ENCODE measurements at regions not wholly inside any gene's neighbourhood (a gene's known extent, or its start where the extent isn't known, plus 50 kb on each side); places are given as distances from the start of the nearest gene placed in this dataset.

- TF ChIP-seq REST (IDR thresholded peaks at IDR 0.05; ENCODE audit: low read depth, low read length) = no peak
- TF ChIP-seq ZBED1 (IDR thresholded peaks at IDR 0.05; ENCODE audit: borderline replicate concordance) = no peak
- TF ChIP-seq IKZF1 (conservative IDR thresholded peaks at IDR 0.05) = peak; percentile 61
- TF ChIP-seq CEBPB (IDR thresholded peaks at IDR 0.05; ENCODE audit: borderline replicate concordance in 1 of 2, low read depth in 2 of 2, low read length in 2 of 2) = no peak
- TF ChIP-seq ZZZ3 (IDR thresholded peaks at IDR 0.05; ENCODE audit: control insufficient read depth, insufficient read length, low read depth) = no peak
- no peak for TF ChIP-seq SUPT20H (IDR thresholded peaks at IDR 0.05; ENCODE audit: borderline replicate concordance, control insufficient read depth, low read depth, low read length)
- TF ChIP-seq FOS (IDR thresholded peaks at IDR 0.05; ENCODE audit: borderline replicate concordance, extremely low read depth, insufficient read length) = no peak
- no peak for TF ChIP-seq TCF3 (IDR thresholded peaks at IDR 0.05; ENCODE audit: borderline replicate concordance, insufficient read depth, low read depth, low read length)
- TF ChIP-seq PML (IDR thresholded peaks at IDR 0.05; ENCODE audit: low read length) = no peak
- TF ChIP-seq EGR1 (IDR thresholded peaks at IDR 0.05; ENCODE audit: borderline replicate concordance in 1 of 2, low read depth in 2 of 2, low read length in 2 of 2) = peak in 1 of 2 experiments; percentile 58; a peak in 1 of 3 replicates
- TF ChIP-seq USF1 (IDR thresholded peaks at IDR 0.05; ENCODE audit: borderline replicate concordance, extremely low read length, insufficient read depth, low read depth, low read length) = no peak
- TF ChIP-seq IRF3 (IDR thresholded peaks at IDR 0.05) = no peak
- 0 out of 2 replicates have a peak, but pooled peaks have one; percentile 35 for TF ChIP-seq NBN (IDR thresholded peaks at IDR 0.05)
- no peak for TF ChIP-seq FOXM1 (IDR thresholded peaks at IDR 0.05; ENCODE audit: low read depth, low read length)
- TF ChIP-seq IKZF2 (IDR thresholded peaks at IDR 0.05) = peak; percentile 41 to 69; a peak in 2 of 4 replicates
- no peak for TF ChIP-seq BCL3 (IDR thresholded peaks at IDR 0.05; ENCODE audit: borderline replicate concordance, insufficient read depth, low read depth, low read length, poor library complexity, severe bottlenecking)
- TF ChIP-seq SP1 (IDR thresholded peaks at IDR 0.05; ENCODE audit: low read depth, low read length) = no peak
- TF ChIP-seq CHD1 (IDR thresholded peaks at IDR 0.05; ENCODE audit: low read depth, low read length) = no peak
- TF ChIP-seq CTCF (IDR thresholded peaks at IDR 0.05 in 2 of 3, conservative IDR thresholded peaks at IDR 0.05 in 1 of 3; ENCODE audit: control insufficient read depth in 2 of 3, extremely low read depth in 1 of 3, insufficient read depth in 1 of 3, low read depth in 3 of 3, low read length in 3 of 3) = no peak
- no peak for TF ChIP-seq EED (IDR thresholded peaks at IDR 0.05; ENCODE audit: low read depth)
- no peak for TF ChIP-seq RAD21 (IDR thresholded peaks at IDR 0.05; ENCODE audit: insufficient read depth, low read depth, low read length)
- no peak for TF ChIP-seq PAX8 (IDR thresholded peaks at IDR 0.05)
Measured at GRCh38 chr7:45978010-45978681, 57.1 kb upstream of the IGFBP3 start (continued).
